Hepatocyte (in vitro differentiated cells): ENCODE measurements at regions not wholly inside any gene's neighbourhood (a gene's known extent, or its start where the extent isn't known, plus 50 kb on each side); places are given as distances from the start of the nearest gene placed in this dataset.
A peak's percentile ranks its signal among the peaks of the same experiment; 100 is the strongest.

Experiments used
- DNase-seq: peaks from one replicate; pipeline ENCODE4 v3.0.0-alpha.2; 2016; ENCODE audit warnings: low spot score
- H2AFZ ChIP-seq: fragments of 200-600 bp; sonication (generic); 2 replicates; pipeline ENCODE4 v1.6.0; 2016; ENCODE audit warnings: antibody characterized with exemption, mild to moderate bottlenecking
- H3K27ac ChIP-seq: fragments of 200-600 bp; sonication (generic); 2 replicates; pipeline ENCODE4 v1.5.1; 2016; ENCODE audit warnings: mild to moderate bottlenecking
- H3K27me3 ChIP-seq: fragments of 200-600 bp; sonication (generic); 2 replicates; pipeline ENCODE4 v1.6.1; 2016
- H3K36me3 ChIP-seq: fragments of 200-600 bp; sonication (generic); replicated peaks from 2 replicates; pipeline ENCODE4 v1.5.1; 2016; ENCODE audit warnings: low read depth; ENCODE audit not compliant: insufficient read depth
- H3K4me1 ChIP-seq: fragments of 200-600 bp; sonication (generic); 2 replicates; pipeline ENCODE4 v1.5.1; 2016; ENCODE audit warnings: mild to moderate bottlenecking, moderate library complexity; ENCODE audit not compliant: insufficient read depth
- H3K4me2 ChIP-seq: fragments of 200-600 bp; sonication (generic); 2 replicates; pipeline ENCODE4 v1.6.0; 2016
- H3K4me3 ChIP-seq: fragments of 200-600 bp; sonication (generic); 2 replicates; pipeline ENCODE4 v1.5.1; 2016; ENCODE audit warnings: mild to moderate bottlenecking
- H3K79me2 ChIP-seq: fragments of 200-600 bp; sonication (generic); 2 replicates; pipeline ENCODE4 v1.6.0; 2017; ENCODE audit warnings: mild to moderate bottlenecking
- H3K9me2 ChIP-seq: fragments of 200-600 bp; sonication (generic); replicated peaks from 2 replicates; pipeline ENCODE4 v1.6.0; 2017; ENCODE audit warnings: mild to moderate bottlenecking; ENCODE audit not compliant: insufficient read depth
- H3K9me3 ChIP-seq: fragments of 200-600 bp; sonication (generic); 2 replicates; pipeline ENCODE4 v1.5.1; 2016; ENCODE audit warnings: low read depth, mild to moderate bottlenecking
- H4K20me1 ChIP-seq: fragments of 200-600 bp; sonication (generic); 2 replicates; pipeline ENCODE4 v1.6.0; 2016; ENCODE audit warnings: mild to moderate bottlenecking; ENCODE audit not compliant: insufficient read depth, poor library complexity, severe bottlenecking
- EZH2 ChIP-seq: fragments of 200-600 bp; sonication (generic); IDR thresholded peaks from 2 replicates; pipeline ENCODE4 v1.6.1; 2016; ENCODE audit warnings: antibody characterized with exemption, mild to moderate bottlenecking, borderline replicate concordance
- EZH2phosphoT487 ChIP-seq: fragments of 200-600 bp; sonication (generic); IDR thresholded peaks from one replicate; pipeline ENCODE4 v1.6.1; 2018; ENCODE audit warnings: antibody characterized with exemption, mild to moderate bottlenecking, low read depth, moderate library complexity; ENCODE audit not compliant: unreplicated experiment, severe bottlenecking
- WGBS: methylation state at CpG from one replicate; pipeline ENCODE4 v1.1.6; 2016; ENCODE audit warnings: low lambda C conversion rate; ENCODE audit errors: missing lambda C conversion rate; 5-methylcytosine and 5-hydroxymethylcytosine counted together
- TF ChIP-seq, protein P1 (sequence below): fragments of 200-600 bp; sonication (generic); IDR thresholded peaks from 2 replicates; pipeline ENCODE4 v1.5.1; 2016; ENCODE audit warnings: antibody characterized with exemption, mild to moderate bottlenecking; ENCODE audit not compliant: poor library complexity

DNA sequence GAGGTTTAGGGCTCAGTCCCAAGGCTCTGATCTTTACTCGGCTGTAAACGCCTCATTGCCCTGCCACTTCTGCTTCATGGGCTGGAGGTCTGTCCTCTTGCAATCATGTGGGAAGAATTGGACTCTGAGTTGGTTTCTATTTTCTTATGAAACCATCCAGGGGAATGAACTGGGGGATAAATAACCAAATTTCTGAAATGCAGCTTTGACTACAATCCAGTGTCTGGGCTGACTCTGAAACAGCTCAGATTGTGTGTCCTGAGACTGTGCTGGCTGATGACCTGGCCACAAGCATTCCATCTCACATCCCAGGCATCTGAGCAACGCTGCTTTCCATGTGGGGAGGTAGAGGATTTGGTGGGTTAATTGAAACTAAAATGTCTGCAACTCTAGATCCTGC is 71.0 kb upstream of the GALNT15 start:
- Histone ChIP-seq H3K9me2 (no peaks in the 10 kb centered on the region), H3K79me2 (no peaks in the 10 kb centered on the region), H3K9me3 (no peaks in the 10 kb centered on the region), H3K4me3 (no peak overlapping the region), H4K20me1 (no peaks in the 10 kb centered on the region), H3K4me1 (peaks cover 14% of the 10 kb centered on the region), H2AFZ (no peak overlapping the region), H3K27me3 (no peaks in the 10 kb centered on the region), H3K36me3 (no peaks in the 10 kb centered on the region), H3K4me2 (no peak overlapping the region), H3K27ac (peak overlapping the region; percentile 95)
- TF ChIP-seq, protein P1, sequence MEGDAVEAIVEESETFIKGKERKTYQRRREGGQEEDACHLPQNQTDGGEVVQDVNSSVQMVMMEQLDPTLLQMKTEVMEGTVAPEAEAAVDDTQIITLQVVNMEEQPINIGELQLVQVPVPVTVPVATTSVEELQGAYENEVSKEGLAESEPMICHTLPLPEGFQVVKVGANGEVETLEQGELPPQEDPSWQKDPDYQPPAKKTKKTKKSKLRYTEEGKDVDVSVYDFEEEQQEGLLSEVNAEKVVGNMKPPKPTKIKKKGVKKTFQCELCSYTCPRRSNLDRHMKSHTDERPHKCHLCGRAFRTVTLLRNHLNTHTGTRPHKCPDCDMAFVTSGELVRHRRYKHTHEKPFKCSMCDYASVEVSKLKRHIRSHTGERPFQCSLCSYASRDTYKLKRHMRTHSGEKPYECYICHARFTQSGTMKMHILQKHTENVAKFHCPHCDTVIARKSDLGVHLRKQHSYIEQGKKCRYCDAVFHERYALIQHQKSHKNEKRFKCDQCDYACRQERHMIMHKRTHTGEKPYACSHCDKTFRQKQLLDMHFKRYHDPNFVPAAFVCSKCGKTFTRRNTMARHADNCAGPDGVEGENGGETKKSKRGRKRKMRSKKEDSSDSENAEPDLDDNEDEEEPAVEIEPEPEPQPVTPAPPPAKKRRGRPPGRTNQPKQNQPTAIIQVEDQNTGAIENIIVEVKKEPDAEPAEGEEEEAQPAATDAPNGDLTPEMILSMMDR, result no peak
- TF ChIP-seq EZH2phosphoT487 (no peak), EZH2 (no peak)
- no peak for DNase-seq
- WGBS, result 62% methylated on average over 3 of the region's 3 CpGs

DNA sequence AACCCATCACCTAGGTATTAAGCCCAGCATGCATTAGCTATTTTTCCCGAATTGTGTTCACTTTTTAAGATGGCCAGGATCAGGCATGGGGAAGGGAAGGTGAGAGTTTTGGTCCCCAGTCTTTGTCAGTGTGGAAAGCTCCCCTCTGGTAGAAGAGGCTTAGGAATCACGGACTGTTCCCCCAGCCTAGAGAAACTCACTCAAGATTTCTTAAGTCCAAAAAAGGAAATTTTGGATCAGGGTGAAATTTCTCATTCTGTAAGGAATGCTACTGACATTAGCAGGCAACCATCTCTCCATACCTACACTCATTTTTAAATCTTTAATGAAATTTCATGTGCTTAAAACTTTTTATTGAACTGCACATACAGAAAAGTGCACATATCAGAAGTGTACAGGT is 70.3 kb upstream of the GALNT15 start:
- Histone ChIP-seq H3K9me3 (no peaks in the 10 kb centered on the region), H2AFZ (no peak overlapping the region), H3K4me3 (no peak overlapping the region), H3K27me3 (no peaks in the 10 kb centered on the region), H3K9me2 (no peaks in the 10 kb centered on the region), H4K20me1 (no peaks in the 10 kb centered on the region), H3K79me2 (no peaks in the 10 kb centered on the region), H3K4me2 (no peak overlapping the region), H3K27ac (no peak overlapping the region), H3K4me1 (peaks cover 14% of the 10 kb centered on the region), H3K36me3 (no peaks in the 10 kb centered on the region)
- DNase-seq, result no peak
- TF ChIP-seq, protein P1, result no peak
- no peak for TF ChIP-seq EZH2phosphoT487
- TF ChIP-seq EZH2, result no peak
- 81% methylated on average over 2 of the region's 2 CpGs for WGBS

DNA sequence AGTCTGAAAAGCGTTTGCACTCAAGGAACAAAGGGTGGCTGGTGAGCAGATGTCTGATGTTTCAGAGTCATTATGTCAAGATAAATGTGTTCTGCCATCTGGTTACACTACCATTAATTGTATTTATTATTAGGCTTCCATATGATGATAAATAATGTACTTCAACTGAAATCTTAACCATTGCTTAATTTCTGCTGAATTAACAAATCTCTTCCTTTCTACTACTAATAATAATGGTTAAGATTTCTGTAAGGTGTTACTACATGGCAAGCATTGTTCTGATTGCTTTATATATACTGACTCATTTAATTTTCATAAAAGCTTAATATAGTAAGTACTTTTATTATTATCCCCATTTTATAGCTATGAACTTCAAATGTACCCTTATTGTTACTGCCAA is 68.4 kb upstream of the GALNT15 start:
- Histone ChIP-seq H3K9me2 (no peaks in the 10 kb centered on the region), H3K79me2 (no peaks in the 10 kb centered on the region), H3K27ac (no peak overlapping the region), H2AFZ (no peak overlapping the region), H3K27me3 (no peaks in the 10 kb centered on the region), H3K4me3 (no peak overlapping the region), H4K20me1 (no peaks in the 10 kb centered on the region), H3K9me3 (no peaks in the 10 kb centered on the region), H3K4me2 (no peak overlapping the region), H3K36me3 (no peaks in the 10 kb centered on the region), H3K4me1 (peaks cover 14% of the 10 kb centered on the region)
- WGBS, result 97% methylated on average over 1 of the region's 1 CpG
- TF ChIP-seq EZH2phosphoT487 (no peak), EZH2 (no peak)
- TF ChIP-seq, protein P1, result no peak
- no peak for DNase-seq

DNA sequence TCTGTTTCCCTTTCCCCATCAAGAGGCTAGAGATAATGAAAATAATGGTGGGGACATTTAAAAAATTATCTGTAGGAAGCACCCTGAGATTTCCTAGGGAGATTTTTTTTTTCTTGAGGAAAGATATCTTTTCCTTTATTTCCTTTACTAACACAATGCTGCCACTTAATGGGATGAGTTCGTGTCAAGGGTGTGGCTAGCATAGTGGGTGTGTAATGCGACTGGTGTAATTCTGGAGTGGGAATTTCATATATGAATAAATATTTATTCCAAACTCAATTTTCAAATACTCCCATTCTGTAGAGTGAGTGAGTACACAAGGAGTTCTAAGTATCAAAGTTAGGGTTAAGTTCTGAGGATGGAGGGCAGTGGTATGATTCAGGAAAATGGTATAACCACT is 66.1 kb upstream of the GALNT15 start:
- Histone ChIP-seq H3K4me1 (peaks cover 6% of the 10 kb centered on the region), H3K9me3 (no peaks in the 10 kb centered on the region), H3K27ac (no peak overlapping the region), H2AFZ (no peak overlapping the region), H4K20me1 (no peaks in the 10 kb centered on the region), H3K36me3 (no peaks in the 10 kb centered on the region), H3K4me3 (no peak overlapping the region), H3K27me3 (no peaks in the 10 kb centered on the region), H3K9me2 (no peaks in the 10 kb centered on the region), H3K4me2 (no peak overlapping the region), H3K79me2 (no peaks in the 10 kb centered on the region)
- DNase-seq, result no peak
- no peak for TF ChIP-seq EZH2phosphoT487
- TF ChIP-seq EZH2, result no peak
- TF ChIP-seq, protein P1, result no peak
- WGBS, result 88% methylated on average over 2 of the region's 2 CpGs
